ENCODE measurements at regions not wholly inside any gene's neighbourhood (a gene's known extent, or its start where the extent isn't known, plus 50 kb on each side); places are given as distances from the start of the nearest gene placed in this dataset.

- H3K4me2 ChIP-seq (ENCODE audit: control insufficient read depth, insufficient read depth) = no peak overlapping the region
- no peaks in the 10 kb centered on the region; the same call in 1 of the 3 replicates for H3K9me3 ChIP-seq (replicated peaks; ENCODE audit: control insufficient read depth, insufficient read depth, low read length)
- no peaks in the 10 kb centered on the region for H4K20me1 ChIP-seq (ENCODE audit: control insufficient read depth, insufficient read depth)
- H3K4me1 ChIP-seq (ENCODE audit: control insufficient read depth, insufficient read depth, low read length) = no peaks in the 10 kb centered on the region
- in situ Hi-C loops (cut with MboI) (no loop called here), intact Hi-C loops (cut with micrococcal nuclease; ENCODE audit: unreplicated experiment) (no loop called here)
- H3K79me2 ChIP-seq (ENCODE audit: control insufficient read depth, insufficient read depth, low read length) = no peaks in the 10 kb centered on the region
- no peaks in the 10 kb centered on the region for H3K36me3 ChIP-seq (ENCODE audit: control insufficient read depth in 2 of 2, insufficient read depth in 2 of 2, low read length in 1 of 2)
- ChIA-PET POLR2A (no interaction called here), CTCF (no interaction called here), RAD21 (ENCODE audit: unreplicated experiment) (no interaction called here), SMC1A (ENCODE audit: uncharacterized antibody, unreplicated experiment) (no interaction called here)
- no peak for FAIRE-seq
- TF ChIP-seq SRF (IDR thresholded peaks at IDR 0.05; ENCODE audit: low read depth in 2 of 2, low read length in 2 of 2) = no peak
- TF ChIP-seq SMARCA5 (IDR thresholded peaks at IDR 0.05) = no peak
- no peak for TF ChIP-seq SP1 (IDR thresholded peaks at IDR 0.05; ENCODE audit: low read depth, low read length)
- TF ChIP-seq RCOR1 (conservative IDR thresholded peaks at IDR 0.05; ENCODE audit: low read depth, low read length) = no peak
- TF ChIP-seq ZBTB33 (IDR thresholded peaks at IDR 0.05) = no peak
- TF ChIP-seq CBX3 (IDR thresholded peaks at IDR 0.05; ENCODE audit: borderline replicate concordance, low read depth) = no peak
- no peak for TF ChIP-seq CREB1 (IDR thresholded peaks at IDR 0.05; ENCODE audit: low read depth)
- TF ChIP-seq HDAC6 (IDR thresholded peaks at IDR 0.05; ENCODE audit: unreplicated experiment) = no peak
- no peak for TF ChIP-seq POU2F2 (IDR thresholded peaks at IDR 0.05; ENCODE audit: borderline replicate concordance, low read depth, low read length)
- TF ChIP-seq BCL3 (IDR thresholded peaks at IDR 0.05; ENCODE audit: borderline replicate concordance, insufficient read depth, low read depth, low read length, poor library complexity, severe bottlenecking) = no peak
- TF ChIP-seq, protein P1, sequence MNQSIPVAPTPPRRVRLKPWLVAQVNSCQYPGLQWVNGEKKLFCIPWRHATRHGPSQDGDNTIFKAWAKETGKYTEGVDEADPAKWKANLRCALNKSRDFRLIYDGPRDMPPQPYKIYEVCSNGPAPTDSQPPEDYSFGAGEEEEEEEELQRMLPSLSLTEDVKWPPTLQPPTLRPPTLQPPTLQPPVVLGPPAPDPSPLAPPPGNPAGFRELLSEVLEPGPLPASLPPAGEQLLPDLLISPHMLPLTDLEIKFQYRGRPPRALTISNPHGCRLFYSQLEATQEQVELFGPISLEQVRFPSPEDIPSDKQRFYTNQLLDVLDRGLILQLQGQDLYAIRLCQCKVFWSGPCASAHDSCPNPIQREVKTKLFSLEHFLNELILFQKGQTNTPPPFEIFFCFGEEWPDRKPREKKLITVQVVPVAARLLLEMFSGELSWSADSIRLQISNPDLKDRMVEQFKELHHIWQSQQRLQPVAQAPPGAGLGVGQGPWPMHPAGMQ (IDR thresholded peaks at IDR 0.05; ENCODE audit: borderline replicate concordance) = no peak
- no peak for TF ChIP-seq TAF1 (IDR thresholded peaks at IDR 0.05; ENCODE audit: borderline replicate concordance, low read depth, low read length)
- no peak for TF ChIP-seq STAT3 (IDR thresholded peaks at IDR 0.05; ENCODE audit: low read depth, low read length)
- no peak for TF ChIP-seq MTA3 (IDR thresholded peaks at IDR 0.05; ENCODE audit: borderline replicate concordance, low read length)
- TF ChIP-seq ETV6 (conservative IDR thresholded peaks at IDR 0.05 in 1 of 2, IDR thresholded peaks at IDR 0.05 in 1 of 2; ENCODE audit: borderline replicate concordance in 1 of 2, low read depth in 1 of 2) = no peak
- no peak for TF ChIP-seq MLLT1 (IDR thresholded peaks at IDR 0.05)
- no peak for TF ChIP-seq GABPA (IDR thresholded peaks at IDR 0.05; ENCODE audit: low read depth)
- TF ChIP-seq EED (IDR thresholded peaks at IDR 0.05; ENCODE audit: low read depth) = no peak
- TF ChIP-seq SUPT20H (IDR thresholded peaks at IDR 0.05; ENCODE audit: borderline replicate concordance, control insufficient read depth, low read depth, low read length) = no peak
- no peak for ATAC-seq
- no peak for DNase-seq (ENCODE audit: low read depth, low spot score)
- H3K27me3 ChIP-seq (replicated peaks in 1 of 2; ENCODE audit: control insufficient read depth in 2 of 2, insufficient read depth in 2 of 2, low read length in 1 of 2) = no peaks in the 10 kb centered on the region
- no peak overlapping the region for H3K4me3 ChIP-seq
- BruUV-seq (replicated peaks) = no TSS peak
- no peak overlapping the region for H3K27ac ChIP-seq (ENCODE audit: control insufficient read depth, insufficient read depth)
- no peak overlapping the region for H3K9ac ChIP-seq (ENCODE audit: control insufficient read depth, insufficient read depth, low read length)
- H2AFZ ChIP-seq (ENCODE audit: control insufficient read depth, low read depth, low read length) = no peak overlapping the region
Observed at GRCh38 chr7:32194537-32194936, 124.3 kb upstream of the PDE1C start.
